T-helper 17 cell (primary cell): ENCODE measurements at regions not wholly inside any gene's neighbourhood (a gene's known extent, or its start where the extent isn't known, plus 50 kb on each side); places are given as distances from the start of the nearest gene placed in this dataset.

ENCODE experiments used
- ATAC-seq: fragments of 150-1000 bp; cut with Tn5 transposase; 2 replicates; pipeline ENCODE4 v1.10.0; 2021; ENCODE audit warnings: mild to moderate bottlenecking, moderate library complexity
- DNase-seq, 3 donors: peaks; one replicate each; pipeline versions ENCODE4 v3.0.0 to v3.0.0-alpha.2; 2020 to 2021
- H3K9me3 ChIP-seq: one replicate; pipeline ENCODE4 v1.7.0; 2013; ENCODE audit warnings: low read length, mild to moderate bottlenecking; ENCODE audit not compliant: control insufficient read depth, poor library complexity, severe bottlenecking
- H3K27ac Mint-ChIP-seq: one replicate; pipeline ENCODE4 v1.8.0; 2022; ENCODE audit warnings: mild to moderate bottlenecking, moderate library complexity, mixed read lengths
- H3K27me3 Mint-ChIP-seq: one replicate; pipeline ENCODE4 v1.8.0; 2022; ENCODE audit warnings: mixed read lengths
- H3K36me3 Mint-ChIP-seq: one replicate; pipeline ENCODE4 v1.8.0; 2022; ENCODE audit warnings: low read depth, mixed read lengths
- H3K4me1 Mint-ChIP-seq: one replicate; pipeline ENCODE4 v1.8.0; 2022; ENCODE audit warnings: mild to moderate bottlenecking, mixed read lengths
- H3K4me3 Mint-ChIP-seq: one replicate; pipeline ENCODE4 v1.8.0; 2022; ENCODE audit warnings: mild to moderate bottlenecking, moderate library complexity, mixed read lengths

DNA sequence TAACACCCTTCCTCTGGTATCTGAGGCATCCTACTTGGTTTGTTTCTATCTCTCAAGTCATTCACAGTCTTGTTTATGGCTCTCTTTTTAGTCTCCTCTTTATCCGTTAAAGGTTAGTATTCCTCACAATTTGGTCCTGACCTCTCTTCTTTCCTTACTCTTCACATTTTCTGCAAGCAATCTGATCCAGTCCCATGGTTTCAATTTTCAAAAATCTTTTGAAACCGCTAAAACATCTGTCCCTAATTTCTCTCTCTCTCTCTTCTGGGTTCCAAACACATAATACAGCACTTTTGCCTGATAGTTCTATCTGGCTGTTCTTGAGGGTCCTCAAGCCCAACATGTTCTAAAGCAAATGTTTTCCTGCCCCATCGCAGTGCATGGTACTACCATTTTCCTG is 149.0 kb downstream of the SERPINI1 start:
- H3K27me3 Mint-ChIP-seq, result peaks cover 30% of the 10 kb centered on the region
- DNase-seq (no peak), ATAC-seq (no peak)
- H3K36me3 Mint-ChIP-seq, result no peaks in the 10 kb centered on the region
- H3K9me3 ChIP-seq, result no peaks in the 10 kb centered on the region
- peaks cover 9% of the 10 kb centered on the region for H3K4me1 Mint-ChIP-seq
- no peak overlapping the region for H3K4me3 Mint-ChIP-seq
- H3K27ac Mint-ChIP-seq, result no peak overlapping the region

DNA sequence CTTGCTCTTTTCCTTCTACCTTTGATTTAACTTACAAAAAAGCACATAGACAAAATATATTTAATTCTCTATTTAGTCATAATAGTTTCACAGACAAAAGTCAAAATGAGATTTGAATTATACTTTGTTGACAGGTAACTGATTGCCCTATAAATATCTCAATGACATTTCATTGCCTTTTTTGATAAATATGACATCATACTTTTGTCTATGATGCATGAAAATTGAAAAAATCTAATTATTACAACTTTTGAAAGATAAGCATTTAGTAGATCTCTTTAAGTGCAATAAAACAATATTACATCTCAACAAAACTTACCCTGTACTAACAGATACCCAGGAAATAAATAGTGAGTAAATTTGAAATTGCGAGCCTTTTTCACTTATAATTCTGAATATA is 147.9 kb downstream of the SERPINI1 start:
- no peak for DNase-seq
- no peak overlapping the region for H3K27ac Mint-ChIP-seq
- ATAC-seq, result no peak
- no peak overlapping the region for H3K4me3 Mint-ChIP-seq
- peaks cover 9% of the 10 kb centered on the region for H3K4me1 Mint-ChIP-seq
- no peaks in the 10 kb centered on the region for H3K36me3 Mint-ChIP-seq
- no peaks in the 10 kb centered on the region for H3K9me3 ChIP-seq
- H3K27me3 Mint-ChIP-seq, result peaks cover 30% of the 10 kb centered on the region

GRCh38 chr3:167882057-167882667 is 146.6 kb downstream of the SERPINI1 start:
- ATAC-seq (peak; percentile 64), DNase-seq (no peak)
- no peak overlapping the region for H3K4me3 Mint-ChIP-seq

DNA sequence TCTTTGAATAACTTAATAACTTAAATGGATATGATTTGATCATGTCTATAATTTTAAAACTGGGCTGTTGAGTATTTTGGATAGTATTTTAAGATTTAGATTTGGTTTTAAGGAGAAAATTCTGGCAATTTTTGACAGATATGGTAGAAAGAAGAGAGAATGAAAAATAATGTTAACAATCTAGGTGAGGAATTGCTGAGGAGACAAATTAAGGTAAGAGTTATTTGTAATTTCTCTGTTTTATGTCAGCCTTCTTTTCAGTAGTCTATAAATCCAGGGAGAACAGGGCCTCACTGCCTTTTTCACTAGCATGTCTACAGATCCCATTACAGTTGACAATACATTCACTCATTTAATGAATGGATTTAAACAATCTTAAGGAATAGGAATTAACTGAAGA is 144.7 kb downstream of the SERPINI1 start:
- Mint-ChIP-seq H3K4me3 (no peak overlapping the region), H3K27ac (no peak overlapping the region), H3K4me1 (peaks cover 9% of the 10 kb centered on the region), H3K27me3 (peaks cover 33% of the 10 kb centered on the region), H3K36me3 (no peaks in the 10 kb centered on the region)
- DNase-seq (no peak), ATAC-seq (no peak)
- no peaks in the 10 kb centered on the region for H3K9me3 ChIP-seq

More at GRCh38 chr3:167882057-167882667, 146.6 kb downstream of the SERPINI1 start:
- Mint-ChIP-seq H3K27me3 (peaks cover 35% of the 10 kb centered on the region), H3K27ac (no peak overlapping the region), H3K36me3 (no peaks in the 10 kb centered on the region), H3K4me1 (peaks cover 9% of the 10 kb centered on the region)
- no peaks in the 10 kb centered on the region for H3K9me3 ChIP-seq

GRCh38 chr3:167876620-167877281 is 141.2 kb downstream of the SERPINI1 start:
- peaks cover 4% of the 10 kb centered on the region for H3K4me1 Mint-ChIP-seq
- no peaks in the 10 kb centered on the region for H3K9me3 ChIP-seq
- no peak overlapping the region for H3K4me3 Mint-ChIP-seq
- peaks cover 20% of the 10 kb centered on the region for H3K27me3 Mint-ChIP-seq
- no peaks in the 10 kb centered on the region for H3K36me3 Mint-ChIP-seq
- DNase-seq (no peak), ATAC-seq (no peak)
- H3K27ac Mint-ChIP-seq, result no peak overlapping the region
